ENCODE measurements at regions not wholly inside any gene's neighbourhood (a gene's known extent, or its start where the extent isn't known, plus 50 kb on each side); places are given as distances from the start of the nearest gene placed in this dataset.

GRCh38 chr7:7090460-7090859 lies 91.9 kb upstream of the C1GALT1 start:
- no peak overlapping the region for H2BK5ac ChIP-seq (ENCODE audit: low read depth, low read length)
- FAIRE-seq (no peak), DNase-seq (ENCODE audit: low read depth in 1 of 2, low spot score in 2 of 2) (no peak)
- no peaks in the 10 kb centered on the region for H4K20me1 ChIP-seq (replicated peaks in 1 of 2; ENCODE audit: control insufficient read depth in 1 of 2, insufficient read depth in 2 of 2, low read length in 2 of 2)
- no peak overlapping the region for H3K27ac ChIP-seq (ENCODE audit: low read depth, low read length)
- no peak overlapping the region for H3K9ac ChIP-seq (replicated peaks in 1 of 4; ENCODE audit: extremely low read depth in 1 of 4, low read depth in 3 of 4, low read length in 3 of 4)
- H2BK15ac ChIP-seq (ENCODE audit: low read length) = no peak overlapping the region
- WGBS, 2 experiments (ENCODE audit: extremely low coverage in 1 of 2, insufficient coverage in 1 of 2, insufficient read length in 1 of 2, insufficient replicate concordance in 2 of 2, low coverage in 1 of 2, low lambda C conversion rate in 2 of 2, missing lambda C conversion rate in 1 of 2) = 78% methylated on average over 1 of the region's 1 CpG; no CpG with 5 or more reads in 1 of the 2 experiments
- no peaks in the 10 kb centered on the region for H3K36me3 ChIP-seq (ENCODE audit: control insufficient read depth in 2 of 4, insufficient read depth in 4 of 4, low read length in 3 of 4)
- CTCF ChIA-PET (ENCODE audit: partially characterized antibody) = interaction anchor here (0.5 to 1.5 kb wide), 2 partner anchors 54 to 334 kb away, joined by 3 read pairs; no protein-coding TSS in a partner anchor
- H3K79me2 ChIP-seq (ENCODE audit: control insufficient read depth in 1 of 2, insufficient read depth in 2 of 2, low read length in 2 of 2) = no peaks in the 10 kb centered on the region
- H3K4ac ChIP-seq (replicated peaks; ENCODE audit: insufficient read length, low read depth, low read length) = no peak overlapping the region
- no peak overlapping the region for H3K14ac ChIP-seq (ENCODE audit: insufficient read length)
- H4K91ac ChIP-seq (replicated peaks; ENCODE audit: insufficient read length, low read length) = no peak overlapping the region
- no peak overlapping the region for H2AK5ac ChIP-seq (ENCODE audit: low read depth, low read length)
- H2AFZ ChIP-seq (ENCODE audit: low read length) = no peak overlapping the region
- no peak overlapping the region for H3K4me2 ChIP-seq (ENCODE audit: insufficient read depth in 1 of 2, low read depth in 2 of 2, low read length in 2 of 2)
- H3K18ac ChIP-seq (ENCODE audit: extremely low read depth, low read length) = no peak overlapping the region
- no peak overlapping the region for H2BK20ac ChIP-seq (ENCODE audit: low read length)
- H2BK120ac ChIP-seq (replicated peaks; ENCODE audit: low read depth, low read length) = no peak overlapping the region
- H2BK12ac ChIP-seq (ENCODE audit: low read depth, low read length) = no peak overlapping the region
- H3K56ac ChIP-seq (replicated peaks; ENCODE audit: insufficient read length, low read depth, low read length) = no peak overlapping the region
- H3K9me3 ChIP-seq (ENCODE audit: insufficient read depth in 2 of 2, low read depth in 1 of 2, low read length in 1 of 2) = peaks cover 0 to 10% of the 10 kb centered on the region in 2 experiments; a peak in 2 of 4 replicates
- H3K4me3 ChIP-seq (ENCODE audit: extremely low read depth in 1 of 4, insufficient read depth in 2 of 4, low read depth in 3 of 4, low read length in 4 of 4) = no peak overlapping the region
- POLR2A ChIA-PET (ENCODE audit: partially characterized antibody) = no interaction called here
- H3K23me2 ChIP-seq (ENCODE audit: low read depth, low read length) = no peaks in the 10 kb centered on the region
- H3K4me1 ChIP-seq (replicated peaks in 1 of 4; ENCODE audit: control insufficient read depth in 3 of 4, insufficient read depth in 4 of 4, low read length in 3 of 4) = no peaks in the 10 kb centered on the region; a peak in 2 of 7 replicates
- H3K23ac ChIP-seq (ENCODE audit: insufficient read length) = no peak overlapping the region
- TF ChIP-seq RXRA (IDR thresholded peaks at IDR 0.05; ENCODE audit: insufficient read depth, low read depth, low read length) (no peak), TEAD4 (IDR thresholded peaks at IDR 0.05; ENCODE audit: low read depth, low read length) (no peak), ZNF274 (IDR thresholded peaks at IDR 0.05; ENCODE audit: borderline replicate concordance, extremely low read depth, low read length) (no peak), BACH1 (IDR thresholded peaks at IDR 0.05; ENCODE audit: low read length) (no peak), JUN (IDR thresholded peaks at IDR 0.05; ENCODE audit: low read depth, low read length) (no peak), CEBPB (IDR thresholded peaks at IDR 0.05; ENCODE audit: low read depth, low read length) (no peak), SIN3A (conservative IDR thresholded peaks at IDR 0.05 in 1 of 2, IDR thresholded peaks at IDR 0.05 in 1 of 2; ENCODE audit: low read depth in 1 of 2, low read length in 2 of 2) (no peak), GABPA (IDR thresholded peaks at IDR 0.05; ENCODE audit: borderline replicate concordance, insufficient read depth, low read length) (no peak), CBX5 (IDR thresholded peaks at IDR 0.05; ENCODE audit: low read depth, low read length) (no peak), EGR1 (IDR thresholded peaks at IDR 0.05; ENCODE audit: borderline replicate concordance, low read depth, low read length) (no peak), SP4 (IDR thresholded peaks at IDR 0.05; ENCODE audit: low read length) (no peak), CHD1 (IDR thresholded peaks at IDR 0.05; ENCODE audit: low read depth, low read length) (no peak), SAP30 (IDR thresholded peaks at IDR 0.05; ENCODE audit: insufficient read depth, insufficient replicate concordance, low read length) (no peak), EP300 (IDR thresholded peaks at IDR 0.05; ENCODE audit: borderline replicate concordance in 1 of 2, low read depth in 2 of 2, low read length in 2 of 2) (no peak), POLR2A (IDR thresholded peaks at IDR 0.05; ENCODE audit: control extremely low read depth in 1 of 2, low read depth in 2 of 2, low read length in 2 of 2) (no peak)
- no peaks in the 10 kb centered on the region for H3K27me3 ChIP-seq (replicated peaks in 1 of 4; ENCODE audit: control insufficient read depth in 3 of 4, extremely low read depth in 1 of 4, insufficient read depth in 3 of 4, low read length in 3 of 4)
- no peak overlapping the region for H4K8ac ChIP-seq (ENCODE audit: extremely low read depth, insufficient read depth, low read length)
- H4K5ac ChIP-seq (ENCODE audit: insufficient read length, low read depth, low read length) = no peak overlapping the region
- H3K79me1 ChIP-seq (ENCODE audit: low read depth, low read length) = no peaks in the 10 kb centered on the region
